HG03342 (cell line): ENCODE measurements at regions not wholly inside any gene's neighbourhood (a gene's known extent, or its start where the extent isn't known, plus 50 kb on each side); places are given as distances from the start of the nearest gene placed in this dataset.

Experiments
- ATAC-seq: cut with Tn5 transposase; IDR thresholded peaks from one replicate; pipeline ENCODE4 v1.9.1; 2021; ENCODE audit warnings: mild to moderate bottlenecking, moderate library complexity; ENCODE audit not compliant: unreplicated experiment

GRCh38 chr14:89613260-89614008, 196.4 kb upstream of the FOXN3 start:
- ATAC-seq, result no peak

- ATAC-seq, result no peak
Observed at GRCh38 chr14:89609500-89610100, 192.6 kb upstream of the FOXN3 start.

- no peak for ATAC-seq
Observed at GRCh38 chr14:89607453-89607852, 190.4 kb upstream of the FOXN3 start.

DNA sequence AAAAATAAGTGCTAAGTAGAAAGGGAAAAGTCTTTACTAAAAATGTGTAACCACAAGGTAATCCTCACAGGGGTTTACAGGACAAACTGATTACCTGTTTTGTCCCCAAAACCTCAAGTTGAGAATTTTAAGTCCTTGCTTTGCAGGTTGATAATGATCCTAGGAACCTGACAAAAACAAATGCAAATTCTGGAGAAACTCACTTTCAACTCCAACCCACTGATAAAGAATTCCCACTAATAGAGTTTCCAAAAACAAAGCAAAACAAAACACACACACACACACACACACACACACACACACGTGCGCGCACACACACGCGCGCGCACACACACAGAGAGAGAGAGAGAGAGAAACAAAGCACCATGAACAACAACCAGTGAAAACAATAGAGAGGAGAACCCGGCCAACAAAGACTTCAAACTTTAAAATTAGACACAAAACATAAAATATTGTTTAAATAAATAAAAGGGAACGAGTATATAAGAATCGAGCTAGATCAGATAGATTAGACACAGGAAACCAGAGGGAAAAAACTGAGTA, 187.0 kb upstream of the FOXN3 start:
- no peak for ATAC-seq

DNA sequence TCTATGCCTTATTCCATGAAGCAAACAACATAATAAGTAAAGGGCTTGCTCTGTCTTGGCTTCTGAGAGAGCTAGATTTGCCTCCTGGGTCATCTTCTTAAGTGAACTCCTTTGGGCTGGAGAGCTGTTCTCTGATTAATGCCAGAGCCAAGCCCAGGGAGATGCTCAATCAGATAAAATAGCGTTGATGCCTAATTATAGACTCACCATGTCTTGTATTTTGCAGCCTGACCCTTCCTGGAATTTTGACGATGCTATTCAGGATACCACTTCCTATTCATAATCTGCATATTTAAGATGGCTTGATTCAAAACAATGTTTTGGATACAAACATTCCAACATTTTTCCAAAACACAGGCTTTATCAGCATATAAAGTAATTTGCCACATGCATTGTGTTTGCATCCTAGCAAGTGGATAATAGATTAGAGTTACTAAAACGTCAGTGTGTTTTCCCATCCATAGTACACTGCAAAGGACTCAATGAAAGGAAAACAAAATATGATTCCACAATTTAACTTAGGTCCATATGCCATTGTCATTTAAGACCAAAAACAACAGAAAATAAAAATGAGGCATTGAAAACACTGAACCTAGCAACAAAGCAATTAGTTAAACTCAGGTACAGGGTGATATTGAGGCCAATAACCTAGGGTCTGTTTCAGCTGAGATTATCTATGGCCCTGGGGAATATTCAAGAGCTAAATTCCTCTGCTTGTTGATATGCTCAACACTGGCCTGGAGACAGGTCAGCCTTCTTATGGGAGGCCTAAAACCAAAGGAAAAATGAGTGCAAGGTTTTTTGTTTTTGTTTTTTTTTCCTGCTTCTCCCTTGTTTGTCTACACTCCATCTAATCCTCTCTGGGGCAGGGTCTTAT, 184.2 kb upstream of the FOXN3 start:
- ATAC-seq, result no peak

GRCh38 chr14:89600029-89600428, 183.0 kb upstream of the FOXN3 start:
- ATAC-seq, result no peak

DNA sequence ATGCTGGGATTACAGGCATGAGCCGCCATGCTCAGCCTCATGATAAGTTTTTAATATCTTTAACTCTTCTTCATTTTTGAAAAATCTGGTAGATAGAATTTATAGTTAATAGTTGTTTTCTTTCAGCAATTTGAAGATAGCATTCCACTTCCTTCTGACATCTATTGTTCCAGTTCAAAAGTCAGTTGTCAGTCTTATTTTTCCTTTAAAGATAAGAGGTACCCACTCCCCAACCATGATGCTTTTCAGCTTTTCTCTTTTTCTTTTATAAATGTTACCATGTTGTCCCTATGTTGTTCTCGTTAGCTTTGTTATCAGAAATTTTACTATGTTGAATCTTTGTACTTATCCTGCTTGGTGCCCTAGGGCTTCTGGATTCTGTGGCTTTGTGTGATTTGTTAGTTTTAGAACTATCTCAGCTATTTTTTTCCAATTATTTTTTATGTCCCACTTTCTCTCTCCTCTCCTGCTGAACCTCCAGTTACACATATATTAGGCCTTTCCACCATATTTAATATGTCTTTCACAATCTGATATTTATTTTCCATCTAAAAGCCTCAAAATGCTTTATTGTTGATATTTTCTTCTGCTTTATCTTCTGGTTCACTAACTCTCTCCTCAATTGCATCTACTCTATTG, 181.6 kb upstream of the FOXN3 start:
- no peak for ATAC-seq

DNA sequence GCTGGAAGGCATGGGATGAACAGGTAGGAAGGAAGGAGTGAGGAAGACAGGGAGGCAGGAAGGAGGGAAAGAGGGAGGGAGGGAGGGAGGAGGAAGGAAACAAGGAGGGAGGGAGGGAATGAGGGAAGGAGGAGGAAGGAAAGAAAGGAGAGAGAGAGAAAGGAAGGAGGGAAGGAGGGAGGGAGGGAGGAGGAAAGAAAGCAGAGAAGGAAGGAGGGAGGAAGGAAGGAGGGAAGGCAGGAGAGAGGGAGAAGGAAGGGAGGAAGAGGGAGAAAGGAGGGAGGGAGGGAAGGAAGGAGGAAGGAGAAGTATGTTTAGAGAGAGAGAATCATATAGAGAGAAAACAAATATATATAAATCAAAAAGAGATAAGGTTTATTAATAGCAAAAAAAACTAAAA, 175.9 kb upstream of the FOXN3 start:
- ATAC-seq, result no peak

- peak; percentile 57 for ATAC-seq
Observed at GRCh38 chr14:89589400-89590118, 172.5 kb upstream of the FOXN3 start.

- peak; percentile 41 for ATAC-seq
Observed at GRCh38 chr14:89588840-89589296, 171.8 kb upstream of the FOXN3 start.

- ATAC-seq, result no peak
Observed at GRCh38 chr14:89588016-89588415, 171.0 kb upstream of the FOXN3 start.

DNA sequence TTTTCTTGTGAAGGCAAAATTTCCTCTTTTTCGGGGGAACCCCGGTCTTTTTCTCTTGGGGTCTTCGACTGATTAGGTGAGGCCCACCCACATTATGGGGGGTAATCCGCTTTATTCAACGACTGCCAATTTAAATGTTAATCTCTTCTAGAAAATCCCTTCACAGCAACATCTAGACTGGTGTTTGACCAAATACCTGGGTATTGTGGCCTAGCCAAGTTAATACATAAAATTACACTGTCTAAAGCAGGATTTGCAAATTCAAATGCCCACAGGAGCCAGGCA, 170.0 kb upstream of the FOXN3 start:
- no peak for ATAC-seq

- no peak for ATAC-seq
Observed at GRCh38 chr14:89586258-89587135, 169.5 kb upstream of the FOXN3 start.

DNA sequence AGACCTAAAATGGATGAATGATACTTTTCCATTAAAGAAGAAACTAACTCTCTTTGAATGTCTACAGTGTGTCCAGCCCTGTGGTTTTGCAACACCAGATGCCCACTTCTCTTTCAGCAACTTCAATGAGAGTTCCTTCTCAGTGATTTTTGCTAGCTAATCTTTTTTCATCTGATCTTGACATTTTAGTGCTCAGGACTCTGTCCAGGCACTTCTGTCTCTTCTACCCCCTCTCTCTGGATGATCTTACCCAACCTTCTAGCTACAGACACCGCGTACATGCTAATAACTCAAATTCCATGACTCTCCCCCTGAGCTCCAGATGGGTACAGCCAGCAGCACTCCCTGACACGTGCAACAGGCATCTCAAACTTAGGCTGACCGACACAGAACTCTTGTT, 161.1 kb upstream of the FOXN3 start:
- ATAC-seq, result no peak

DNA sequence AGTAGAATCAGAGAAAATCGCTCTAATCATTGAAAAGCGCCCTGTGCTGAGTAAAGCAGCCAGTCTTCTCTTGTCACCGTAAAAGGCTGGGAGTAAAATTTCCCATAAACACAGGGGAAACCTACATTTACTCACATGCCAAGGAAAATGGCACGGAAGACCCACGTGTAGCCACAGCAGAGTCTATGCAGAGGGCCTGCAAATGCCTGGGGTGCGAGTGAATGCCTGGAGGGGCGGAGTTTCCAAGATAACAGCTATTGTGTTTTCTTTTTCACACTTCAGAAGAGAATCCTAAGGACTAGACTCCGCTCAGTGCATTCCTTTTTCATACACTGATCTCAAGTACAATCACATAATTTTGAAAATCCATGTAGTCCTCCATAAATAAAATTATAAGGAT, 159.9 kb upstream of the FOXN3 start:
- no peak for ATAC-seq

DNA sequence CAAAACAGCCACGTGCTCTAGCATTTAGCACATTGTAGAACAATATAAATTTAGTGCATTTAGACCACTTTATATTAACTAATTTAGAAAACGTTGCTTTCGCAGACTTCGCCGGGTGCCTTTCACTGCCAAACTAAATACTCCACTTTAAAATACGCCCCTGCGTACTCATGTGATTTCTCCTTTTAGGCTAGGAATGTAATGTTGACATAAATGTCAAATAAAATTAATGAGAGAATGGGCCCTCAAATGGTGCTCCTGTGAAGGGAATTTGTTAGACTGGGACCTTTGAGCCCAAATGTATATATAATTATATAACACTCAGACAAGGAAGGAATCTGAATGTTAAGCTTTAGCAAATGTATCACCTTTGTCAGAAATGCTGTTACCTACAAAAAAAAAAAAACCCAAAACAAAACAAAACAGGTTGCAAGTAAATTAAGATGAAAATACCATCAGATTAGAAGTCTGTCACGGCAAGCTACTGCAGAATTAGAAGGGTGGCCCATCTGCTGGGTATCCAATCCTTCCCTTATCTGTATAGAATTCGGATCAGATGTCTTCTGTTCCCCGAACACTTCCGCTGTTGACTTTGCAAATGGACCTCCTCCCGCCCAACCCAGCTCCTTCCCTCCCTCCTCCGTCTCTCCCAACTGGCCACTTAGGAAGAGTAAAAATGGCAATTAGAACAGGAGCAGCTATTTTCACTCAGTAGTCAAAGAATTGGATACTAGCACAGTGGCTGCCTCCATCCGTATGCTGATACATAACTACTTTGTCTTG, 159.3 kb upstream of the FOXN3 start:
- ATAC-seq, result no peak

- no peak for ATAC-seq
Observed at GRCh38 chr14:89575386-89576061, 158.5 kb upstream of the FOXN3 start.

GRCh38 chr14:89574420-89574819, 157.4 kb upstream of the FOXN3 start:
- ATAC-seq, result no peak

DNA sequence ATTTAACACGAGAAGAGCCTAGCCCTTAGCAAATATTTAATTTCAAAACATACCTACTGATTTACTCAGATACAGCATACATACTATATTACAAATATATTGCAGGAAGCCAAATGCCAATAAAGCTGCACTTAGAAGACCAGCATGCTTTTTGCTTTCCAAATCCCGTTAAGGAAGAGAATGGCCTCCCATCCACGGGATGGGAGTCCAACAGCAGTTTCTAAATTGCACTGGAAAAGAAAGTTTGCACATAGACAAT, 156.3 kb upstream of the FOXN3 start:
- no peak for ATAC-seq
